NOMO-1 (cell line): ENCODE measurements at regions not wholly inside any gene's neighbourhood (a gene's known extent, or its start where the extent isn't known, plus 50 kb on each side); places are given as distances from the start of the nearest gene placed in this dataset.

Experiments used
- DNase-seq, 2 experiments: peaks; one replicate each; lab custom pipeline; 2025; ENCODE audit not compliant: unreplicated experiment in 2 of 2; lab: John Stamatoyannopoulos, UW

GRCh38 chr11:104661901-104662300, 236.4 kb downstream of the CASP12 start:
- DNase-seq, result no peak

- DNase-seq, result peak in 1 of 2 experiments; percentile 4
Measured at GRCh38 chr11:104661471-104661870, 236.8 kb downstream of the CASP12 start.

- no peak for DNase-seq
Measured at GRCh38 chr11:104658177-104658576, 240.1 kb downstream of the CASP12 start.

- no peak for DNase-seq
Measured at GRCh38 chr11:104657083-104657482, 241.2 kb downstream of the CASP12 start.

GRCh38 chr11:104655066-104655465, 243.2 kb downstream of the CASP12 start:
- DNase-seq, result no peak

- DNase-seq, result no peak
Measured at GRCh38 chr11:104654181-104654813, 244.0 kb downstream of the CASP12 start.

GRCh38 chr11:104653407-104653806, 244.9 kb downstream of the CASP12 start:
- DNase-seq, result peak in 1 of 2 experiments; percentile 49

- no peak for DNase-seq
Measured at GRCh38 chr11:104652996-104653395, 245.3 kb downstream of the CASP12 start.

- DNase-seq, result no peak
Measured at GRCh38 chr11:104650234-104650633, 248.0 kb downstream of the CASP12 start.

- no peak for DNase-seq
Measured at GRCh38 chr11:104649002-104649401, 249.3 kb downstream of the CASP12 start.

- no peak for DNase-seq
Measured at GRCh38 chr11:104645261-104646222, 252.7 kb downstream of the CASP12 start.

- no peak for DNase-seq
Measured at GRCh38 chr11:104637662-104638170, 260.5 kb downstream of the CASP12 start.

GRCh38 chr11:104633226-104633625, 265.0 kb downstream of the CASP12 start:
- peak in 1 of 2 experiments; percentile 2 for DNase-seq

- no peak for DNase-seq
Measured at GRCh38 chr11:104630352-104630751, 267.9 kb downstream of the CASP12 start.

- no peak for DNase-seq
Measured at GRCh38 chr11:104625246-104625645, 273.0 kb downstream of the CASP12 start.

GRCh38 chr11:104624021-104624420, 274.2 kb downstream of the CASP12 start:
- DNase-seq, result no peak

GRCh38 chr11:104623518-104623917, 274.7 kb downstream of the CASP12 start:
- DNase-seq, result no peak

- no peak for DNase-seq
Measured at GRCh38 chr11:104620991-104621390, 277.3 kb downstream of the CASP12 start.

GRCh38 chr11:104619751-104620150, 278.5 kb downstream of the CASP12 start:
- no peak for DNase-seq

- DNase-seq, result no peak
Measured at GRCh38 chr11:104618954-104619353, 279.3 kb downstream of the CASP12 start.

GRCh38 chr11:104614961-104615360, 283.3 kb downstream of the CASP12 start:
- no peak for DNase-seq
